ENCODE measurements at regions not wholly inside any gene's neighbourhood (a gene's known extent, or its start where the extent isn't known, plus 50 kb on each side); places are given as distances from the start of the nearest gene placed in this dataset.

DNA sequence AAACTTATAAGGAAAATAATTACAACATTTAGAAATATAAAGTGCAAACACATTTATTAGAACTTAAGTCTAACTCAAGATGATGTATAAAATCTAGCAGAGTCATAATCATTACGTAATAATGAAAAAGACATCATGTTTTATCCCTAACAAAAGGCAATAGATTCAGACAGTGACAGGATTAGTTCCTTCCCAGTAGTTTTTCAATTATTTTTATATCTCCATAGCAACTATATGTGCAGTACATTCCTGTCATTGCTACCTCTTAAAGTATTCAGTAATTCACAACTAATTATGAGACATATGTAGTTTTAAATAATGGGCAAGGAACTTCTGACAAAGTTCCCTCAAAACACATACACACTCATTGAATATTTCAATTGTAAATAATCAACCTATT lies 687.9 kb downstream of the CCDC85A start:
- TF ChIP-seq, protein P1, sequence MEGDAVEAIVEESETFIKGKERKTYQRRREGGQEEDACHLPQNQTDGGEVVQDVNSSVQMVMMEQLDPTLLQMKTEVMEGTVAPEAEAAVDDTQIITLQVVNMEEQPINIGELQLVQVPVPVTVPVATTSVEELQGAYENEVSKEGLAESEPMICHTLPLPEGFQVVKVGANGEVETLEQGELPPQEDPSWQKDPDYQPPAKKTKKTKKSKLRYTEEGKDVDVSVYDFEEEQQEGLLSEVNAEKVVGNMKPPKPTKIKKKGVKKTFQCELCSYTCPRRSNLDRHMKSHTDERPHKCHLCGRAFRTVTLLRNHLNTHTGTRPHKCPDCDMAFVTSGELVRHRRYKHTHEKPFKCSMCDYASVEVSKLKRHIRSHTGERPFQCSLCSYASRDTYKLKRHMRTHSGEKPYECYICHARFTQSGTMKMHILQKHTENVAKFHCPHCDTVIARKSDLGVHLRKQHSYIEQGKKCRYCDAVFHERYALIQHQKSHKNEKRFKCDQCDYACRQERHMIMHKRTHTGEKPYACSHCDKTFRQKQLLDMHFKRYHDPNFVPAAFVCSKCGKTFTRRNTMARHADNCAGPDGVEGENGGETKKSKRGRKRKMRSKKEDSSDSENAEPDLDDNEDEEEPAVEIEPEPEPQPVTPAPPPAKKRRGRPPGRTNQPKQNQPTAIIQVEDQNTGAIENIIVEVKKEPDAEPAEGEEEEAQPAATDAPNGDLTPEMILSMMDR (IDR thresholded peaks at IDR 0.05), result no peak
- no peak for TF ChIP-seq POLR2A (IDR thresholded peaks at IDR 0.05)

Measured in esophagus squamous epithelium (tissue), 4 donors.